H1 (cell line): ENCODE measurements at regions not wholly inside any gene's neighbourhood (a gene's known extent, or its start where the extent isn't known, plus 50 kb on each side); places are given as distances from the start of the nearest gene placed in this dataset.

Source experiments
- CTCF ChIA-PET: fragments of 300-600 bp; sonication (Branson Sonifier 250); formaldehyde crosslinking; loops from one replicate; lab custom pipeline; 2021; ENCODE audit not compliant: partially characterized antibody; lab: Charles Lee
- POLR2A ChIA-PET: fragments of 300-600 bp; sonication (Branson Sonifier 250); formaldehyde crosslinking; loops from one replicate; lab custom pipeline; 2021; ENCODE audit warnings: inconsistent platforms; ENCODE audit not compliant: partially characterized antibody; lab: Charles Lee
- DNase-seq, 2 experiments: peaks; one replicate each; pipeline versions ENCODE4 v3.0.0 to v3.0.0-alpha.2; 2010 to 2022; ENCODE audit warnings: low spot score in 2 of 2, low read depth in 1 of 2, mixed read lengths in 1 of 2
- FAIRE-seq: peaks from 2 replicates; lab custom pipeline; 2011; peaks lifted over from hg19 to GRCh38; lab: Jason Lieb, UNC
- H2AFZ ChIP-seq: 2 replicates; pipeline ENCODE4 v1.8.1; 2012; ENCODE audit warnings: low read length, inconsistent platforms
- H2AK5ac ChIP-seq: 2 replicates; pipeline ENCODE4 v1.6.1; 2013; ENCODE audit warnings: low read depth, low read length
- H2BK120ac ChIP-seq: replicated peaks from 2 replicates; pipeline ENCODE3; 2013; ENCODE audit warnings: low read depth, low read length, inconsistent platforms
- H2BK12ac ChIP-seq: 2 replicates; pipeline ENCODE4 v1.6.1; 2013; ENCODE audit warnings: low read depth, low read length
- H2BK15ac ChIP-seq: 2 replicates; pipeline ENCODE4 v1.6.1; 2013; ENCODE audit warnings: low read length
- H2BK20ac ChIP-seq: 2 replicates; pipeline ENCODE4 v1.6.1; 2013; ENCODE audit warnings: low read length
- H2BK5ac ChIP-seq: 2 replicates; pipeline ENCODE4 v1.6.1; 2013; ENCODE audit warnings: low read depth, low read length
- H3K14ac ChIP-seq: 2 replicates; pipeline ENCODE4 v1.6.1; 2013; ENCODE audit warnings: inconsistent platforms; ENCODE audit not compliant: insufficient read length
- H3K18ac ChIP-seq: 2 replicates; pipeline ENCODE4 v1.6.1; 2013; ENCODE audit warnings: low read length; ENCODE audit errors: extremely low read depth
- H3K23ac ChIP-seq: 2 replicates; pipeline ENCODE4 v1.6.1; 2013; ENCODE audit warnings: inconsistent platforms; ENCODE audit not compliant: insufficient read length
- H3K23me2 ChIP-seq: 2 replicates; pipeline ENCODE4 v1.6.1; 2013; ENCODE audit warnings: low read depth, low read length
- H3K27ac ChIP-seq: 2 replicates; pipeline ENCODE4 v1.6.1; 2011; ENCODE audit warnings: low read depth, low read length, inconsistent platforms
- H3K27me3 ChIP-seq, 4 experiments: replicated peaks in 1 of 4; 1 replicate in 1 of 4; 2 replicates in 3 of 4; pipeline versions ENCODE4 v1.6.1 to v1.8.1; 2011 to 2013; ENCODE audit warnings: low read length in 3 of 4, mild to moderate bottlenecking in 3 of 4, inconsistent platforms in 2 of 4, mixed read lengths in 2 of 4, moderate library complexity in 1 of 4; ENCODE audit not compliant: control insufficient read depth in 3 of 4, insufficient read depth in 3 of 4; ENCODE audit errors: extremely low read depth in 1 of 4
- H3K36me3 ChIP-seq, 4 experiments: 2 replicates each; pipeline versions ENCODE4 v1.6.1 to v1.8.1; 2011 to 2013; ENCODE audit warnings: mild to moderate bottlenecking in 4 of 4, low read length in 3 of 4, moderate library complexity in 2 of 4, control low read depth in 1 of 4, inconsistent platforms in 1 of 4; ENCODE audit not compliant: insufficient read depth in 4 of 4, control insufficient read depth in 2 of 4
- H3K4ac ChIP-seq: replicated peaks from 2 replicates; pipeline ENCODE3; 2013; ENCODE audit warnings: low read length, low read depth, mixed read lengths, inconsistent platforms; ENCODE audit not compliant: insufficient read length
- H3K4me1 ChIP-seq, 4 experiments: replicated peaks in 1 of 4; 1 replicate in 1 of 4; 2 replicates in 3 of 4; pipeline versions ENCODE4 v1.6.1 to v1.8.1; 2011 to 2013; ENCODE audit warnings: low read length in 3 of 4, inconsistent platforms in 2 of 4, mixed read lengths in 1 of 4; ENCODE audit not compliant: insufficient read depth in 4 of 4, control insufficient read depth in 3 of 4
- H3K4me2 ChIP-seq, 2 experiments: 2 replicates each; pipeline versions ENCODE4 v1.6.1 to v1.8.1; 2011 to 2013; ENCODE audit warnings: low read depth in 2 of 2, low read length in 2 of 2, control low read depth in 1 of 2, inconsistent platforms in 1 of 2, mild to moderate bottlenecking in 1 of 2; ENCODE audit not compliant: insufficient read depth in 1 of 2
- H3K4me3 ChIP-seq, 4 experiments: fragments of 200-600, 300-600 bp in 1 of 4; sonication (generic), shearing (Covaris generic), sonication (Bioruptor Twin) in 1 of 4; 2 replicates each; pipeline versions ENCODE4 v1.5.1 to v1.8.1; 2011 to 2016; ENCODE audit warnings: low read length in 4 of 4, low read depth in 3 of 4, control low read depth in 2 of 4, inconsistent platforms in 2 of 4, mild to moderate bottlenecking in 2 of 4, mixed read lengths in 1 of 4, moderate library complexity in 1 of 4; ENCODE audit not compliant: insufficient read depth in 2 of 4; ENCODE audit errors: extremely low read depth in 1 of 4
- H3K56ac ChIP-seq: replicated peaks from 2 replicates; pipeline ENCODE3; 2013; ENCODE audit warnings: low read depth, mild to moderate bottlenecking, mixed read lengths, low read length, inconsistent platforms; ENCODE audit not compliant: insufficient read length
- H3K79me1 ChIP-seq: 2 replicates; pipeline ENCODE4 v1.6.1; 2013; ENCODE audit warnings: low read depth, low read length, control low read depth
- H3K79me2 ChIP-seq, 2 experiments: 2 replicates each; pipeline versions ENCODE4 v1.6.1 to v1.8.1; 2012 to 2013; ENCODE audit warnings: low read length in 2 of 2, mild to moderate bottlenecking in 2 of 2, inconsistent platforms in 1 of 2; ENCODE audit not compliant: insufficient read depth in 2 of 2, control insufficient read depth in 1 of 2
- H3K9ac ChIP-seq, 4 experiments: replicated peaks in 1 of 4; 1 replicate in 1 of 4; 2 replicates in 3 of 4; pipeline versions ENCODE4 v1.6.1 to v1.8.1; 2011 to 2013; ENCODE audit warnings: low read depth in 3 of 4, low read length in 3 of 4, control low read depth in 2 of 4, mild to moderate bottlenecking in 2 of 4, moderate library complexity in 2 of 4, inconsistent platforms in 1 of 4; ENCODE audit errors: extremely low read depth in 1 of 4
- H3K9me3 ChIP-seq, 2 experiments: 2 replicates each; pipeline versions ENCODE4 v1.6.1 to v1.8.1; 2012 to 2013; ENCODE audit warnings: mild to moderate bottlenecking in 2 of 2, moderate library complexity in 2 of 2, control low read depth in 1 of 2, inconsistent platforms in 1 of 2, low read depth in 1 of 2, low read length in 1 of 2, mixed read lengths in 1 of 2; ENCODE audit not compliant: insufficient read depth in 2 of 2
- H4K20me1 ChIP-seq, 2 experiments: replicated peaks in 1 of 2; 2 replicates each; pipeline versions ENCODE3 to v1.8.1; 2011 to 2013; ENCODE audit warnings: inconsistent platforms in 2 of 2, low read length in 2 of 2, mild to moderate bottlenecking in 1 of 2; ENCODE audit not compliant: insufficient read depth in 2 of 2, control insufficient read depth in 1 of 2
- H4K5ac ChIP-seq: 2 replicates; pipeline ENCODE4 v1.6.1; 2013; ENCODE audit warnings: low read length, low read depth, mixed read lengths, inconsistent platforms; ENCODE audit not compliant: insufficient read length
- H4K8ac ChIP-seq: 2 replicates; pipeline ENCODE4 v1.8.0; 2013; ENCODE audit warnings: mild to moderate bottlenecking, moderate library complexity, low read length, inconsistent platforms; ENCODE audit not compliant: insufficient read depth; ENCODE audit errors: extremely low read depth
- H4K91ac ChIP-seq: replicated peaks from 2 replicates; pipeline ENCODE3; 2013; ENCODE audit warnings: low read length, mixed read lengths, inconsistent platforms; ENCODE audit not compliant: insufficient read length
- GABPA ChIP-seq: IDR thresholded peaks from 2 replicates; pipeline ENCODE4 v1.6.1; 2011; ENCODE audit warnings: mild to moderate bottlenecking, low read length, moderate library complexity, borderline replicate concordance; ENCODE audit not compliant: insufficient read depth
- KDM4A ChIP-seq: IDR thresholded peaks from one replicate; pipeline ENCODE4 v1.7.1; 2012; ENCODE audit warnings: low read depth, mild to moderate bottlenecking, moderate library complexity, low read length, inconsistent platforms; ENCODE audit not compliant: severe bottlenecking
- NANOG ChIP-seq: IDR thresholded peaks from 2 replicates; pipeline ENCODE4 v1.6.1; 2011; ENCODE audit warnings: low read length, low read depth, mild to moderate bottlenecking, inconsistent platforms; ENCODE audit not compliant: insufficient read depth, poor library complexity, severe bottlenecking
- SAP30 ChIP-seq: fragments of 300-600 bp; sonication (generic); IDR thresholded peaks from 2 replicates; pipeline ENCODE4 v1.7.1; 2012; ENCODE audit warnings: low read length, moderate library complexity, mild to moderate bottlenecking, inconsistent platforms; ENCODE audit not compliant: insufficient read depth, insufficient replicate concordance
- SRF ChIP-seq: IDR thresholded peaks from 2 replicates; pipeline ENCODE4 v1.6.1; 2011; ENCODE audit warnings: mild to moderate bottlenecking, low read depth, low read length, moderate library complexity
- ZNF274 ChIP-seq: IDR thresholded peaks from 2 replicates; pipeline ENCODE4 v1.7.0; 2012; ENCODE audit warnings: low read length, borderline replicate concordance; ENCODE audit errors: extremely low read depth
- WGBS, 2 experiments: shearing (Covaris generic) in 1 of 2; methylation state at CpG; one replicate each; pipeline versions ENCODE4 v1.1.6 to v1.1.7; 2013 to 2015; ENCODE audit warnings: low lambda C conversion rate in 2 of 2, mixed read lengths in 2 of 2, inconsistent platforms in 1 of 2, low coverage in 1 of 2, missing lambda C conversion rate in 1 of 2; ENCODE audit not compliant: insufficient replicate concordance in 2 of 2, insufficient coverage in 1 of 2, insufficient read length in 1 of 2; ENCODE audit errors: extremely low coverage in 1 of 2, missing lambda C conversion rate in 1 of 2; 5-methylcytosine and 5-hydroxymethylcytosine counted together
- TF ChIP-seq, protein P1 (sequence below): IDR thresholded peaks from 2 replicates; pipeline ENCODE4 v1.6.1; 2011; ENCODE audit warnings: low read length, improper control_type of control experiment
- TF ChIP-seq, protein P2 (sequence below): IDR thresholded peaks from 2 replicates; pipeline ENCODE4 v1.6.1; 2012; ENCODE audit warnings: inconsistent platforms
- TF ChIP-seq, protein P3 (sequence below): IDR thresholded peaks from 2 replicates; pipeline ENCODE4 v1.6.1; 2012; ENCODE audit warnings: low read length, inconsistent platforms
- TF ChIP-seq, protein P4 (sequence below): IDR thresholded peaks from 2 replicates; pipeline ENCODE4 v1.6.1; 2012; ENCODE audit warnings: inconsistent platforms

DNA sequence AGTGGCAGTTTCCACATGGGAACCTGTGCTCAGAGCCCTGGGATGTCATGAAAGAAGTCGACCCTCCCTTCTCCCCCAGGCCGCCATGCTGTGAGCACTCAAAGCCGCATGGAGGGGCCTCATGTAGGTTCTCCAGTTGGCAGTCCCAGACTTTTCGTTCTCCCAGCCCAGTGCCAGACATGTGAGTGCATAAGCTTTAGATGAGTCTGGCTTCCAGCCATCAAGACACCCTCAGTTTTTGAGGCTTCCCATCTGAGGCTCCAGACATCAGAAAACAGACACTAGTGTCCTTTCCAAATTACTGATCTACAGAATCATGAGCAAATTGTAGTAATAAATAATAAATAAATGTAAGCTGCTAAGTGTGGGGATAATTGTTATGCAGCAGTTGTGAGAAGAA lies 136.5 kb upstream of the AGBL1 start:
- POLR2A ChIA-PET, result no interaction called here
- Histone ChIP-seq H3K14ac (no peak overlapping the region), H3K4ac (no peak overlapping the region), H2BK12ac (no peak overlapping the region), H3K23me2 (no peaks in the 10 kb centered on the region), H3K79me1 (no peaks in the 10 kb centered on the region), H3K18ac (no peak overlapping the region), H3K4me2 (no peak overlapping the region), H4K20me1 (no peaks in the 10 kb centered on the region), H4K8ac (no peak overlapping the region), H2BK120ac (no peak overlapping the region), H3K4me3 (no peak overlapping the region), H2BK5ac (no peak overlapping the region), H4K5ac (no peak overlapping the region), H3K9ac (no peak overlapping the region), H3K36me3 (no peaks in the 10 kb centered on the region), H3K23ac (no peak overlapping the region), H2BK20ac (no peak overlapping the region), H3K56ac (no peak overlapping the region), H2BK15ac (no peak overlapping the region), H4K91ac (no peak overlapping the region), H3K9me3 (no peaks in the 10 kb centered on the region), H3K79me2 (no peaks in the 10 kb centered on the region), H3K27ac (no peak overlapping the region), H2AK5ac (no peak overlapping the region), H3K27me3 (no peaks in the 10 kb centered on the region), H2AFZ (no peak overlapping the region), H3K4me1 (no peaks in the 10 kb centered on the region)
- FAIRE-seq (no peak), DNase-seq (no peak)
- CTCF ChIA-PET, result interaction anchor here (1.2 kb wide), 1 partner anchor 12 kb away, joined by 3 read pairs; no protein-coding TSS in a partner anchor
- WGBS, 2 experiments, result 80% methylated on average over 4 of the region's 4 CpGs; no CpG with 5 or more reads in 1 of the 2 experiments
- no peak for TF ChIP-seq SRF
- TF ChIP-seq, protein P1, sequence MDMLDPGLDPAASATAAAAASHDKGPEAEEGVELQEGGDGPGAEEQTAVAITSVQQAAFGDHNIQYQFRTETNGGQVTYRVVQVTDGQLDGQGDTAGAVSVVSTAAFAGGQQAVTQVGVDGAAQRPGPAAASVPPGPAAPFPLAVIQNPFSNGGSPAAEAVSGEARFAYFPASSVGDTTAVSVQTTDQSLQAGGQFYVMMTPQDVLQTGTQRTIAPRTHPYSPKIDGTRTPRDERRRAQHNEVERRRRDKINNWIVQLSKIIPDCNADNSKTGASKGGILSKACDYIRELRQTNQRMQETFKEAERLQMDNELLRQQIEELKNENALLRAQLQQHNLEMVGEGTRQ, result no peak
- TF ChIP-seq KDM4A, result no peak
- TF ChIP-seq SAP30, result no peak
- TF ChIP-seq GABPA, result no peak
- TF ChIP-seq, protein P2, sequence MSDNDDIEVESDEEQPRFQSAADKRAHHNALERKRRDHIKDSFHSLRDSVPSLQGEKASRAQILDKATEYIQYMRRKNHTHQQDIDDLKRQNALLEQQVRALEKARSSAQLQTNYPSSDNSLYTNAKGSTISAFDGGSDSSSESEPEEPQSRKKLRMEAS, result no peak
- TF ChIP-seq, protein P3, sequence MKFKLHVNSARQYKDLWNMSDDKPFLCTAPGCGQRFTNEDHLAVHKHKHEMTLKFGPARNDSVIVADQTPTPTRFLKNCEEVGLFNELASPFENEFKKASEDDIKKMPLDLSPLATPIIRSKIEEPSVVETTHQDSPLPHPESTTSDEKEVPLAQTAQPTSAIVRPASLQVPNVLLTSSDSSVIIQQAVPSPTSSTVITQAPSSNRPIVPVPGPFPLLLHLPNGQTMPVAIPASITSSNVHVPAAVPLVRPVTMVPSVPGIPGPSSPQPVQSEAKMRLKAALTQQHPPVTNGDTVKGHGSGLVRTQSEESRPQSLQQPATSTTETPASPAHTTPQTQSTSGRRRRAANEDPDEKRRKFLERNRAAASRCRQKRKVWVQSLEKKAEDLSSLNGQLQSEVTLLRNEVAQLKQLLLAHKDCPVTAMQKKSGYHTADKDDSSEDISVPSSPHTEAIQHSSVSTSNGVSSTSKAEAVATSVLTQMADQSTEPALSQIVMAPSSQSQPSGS, result no peak
- TF ChIP-seq NANOG, result no peak
- TF ChIP-seq, protein P4, sequence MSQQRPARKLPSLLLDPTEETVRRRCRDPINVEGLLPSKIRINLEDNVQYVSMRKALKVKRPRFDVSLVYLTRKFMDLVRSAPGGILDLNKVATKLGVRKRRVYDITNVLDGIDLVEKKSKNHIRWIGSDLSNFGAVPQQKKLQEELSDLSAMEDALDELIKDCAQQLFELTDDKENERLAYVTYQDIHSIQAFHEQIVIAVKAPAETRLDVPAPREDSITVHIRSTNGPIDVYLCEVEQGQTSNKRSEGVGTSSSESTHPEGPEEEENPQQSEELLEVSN, result no peak
- TF ChIP-seq ZNF274, result no peak
